Kidney (tissue), 13 donors: ENCODE measurements at regions not wholly inside any gene's neighbourhood (a gene's known extent, or its start where the extent isn't known, plus 50 kb on each side); places are given as distances from the start of the nearest gene placed in this dataset.

ENCODE experiments used
- DNase-seq, 5 donors: peaks; one replicate each; pipeline ENCODE4 v3.0.0-alpha.2; 2013 to 2020
- FAIRE-seq: peaks from 2 replicates; lab custom pipeline; 2012; peaks lifted over from hg19 to GRCh38; lab: Jason Lieb, UNC
- H3K27ac ChIP-seq, 2 donors: one replicate each; pipeline ENCODE4 v1.7.0; 2013; ENCODE audit warnings: low read depth in 2 of 2, low read length in 2 of 2, inconsistent platforms in 1 of 2
- H3K27me3 ChIP-seq: one replicate; pipeline ENCODE4 v1.7.1; 2013; ENCODE audit warnings: low read length, inconsistent platforms; ENCODE audit not compliant: control insufficient read depth, insufficient read depth
- H3K36me3 ChIP-seq, 3 donors: one replicate each; pipeline versions ENCODE4 v1.7.0 to v1.7.1; 2013; ENCODE audit warnings: low read length in 3 of 3, control low read depth in 1 of 3, inconsistent platforms in 1 of 3; ENCODE audit not compliant: insufficient read depth in 3 of 3, control insufficient read depth in 2 of 3
- H3K4me1 ChIP-seq, 3 donors: one replicate each; pipeline versions ENCODE4 v1.7.0 to v1.7.1; 2013; ENCODE audit warnings: low read length in 3 of 3, inconsistent platforms in 1 of 3, low read depth in 1 of 3; ENCODE audit not compliant: control insufficient read depth in 2 of 3, insufficient read depth in 2 of 3
- H3K4me3 ChIP-seq, 3 donors: one replicate each; pipeline versions ENCODE4 v1.7.0 to v1.8.1; 2013; ENCODE audit warnings: low read length in 3 of 3, control low read depth in 1 of 3, inconsistent platforms in 1 of 3
- H3K9ac ChIP-seq, 3 donors: one replicate each; pipeline versions ENCODE4 v1.7.0 to v1.7.1; 2013; ENCODE audit warnings: low read length in 3 of 3, control low read depth in 1 of 3, inconsistent platforms in 1 of 3
- H3K9me3 ChIP-seq, 3 donors: one replicate each; pipeline versions ENCODE4 v1.7.0 to v1.7.1; 2013; ENCODE audit warnings: low read length in 3 of 3, control low read depth in 1 of 3, inconsistent platforms in 1 of 3; ENCODE audit not compliant: control insufficient read depth in 2 of 3, insufficient read depth in 1 of 3
- CTCF ChIP-seq: IDR thresholded peaks from 3 replicates; pipeline ENCODE4 v1.5.1; 2012; ENCODE audit warnings: mild to moderate bottlenecking, moderate library complexity, borderline replicate concordance; ENCODE audit not compliant: insufficient read depth; ENCODE audit errors: extremely low read depth
- intact Hi-C: fragments of 100-400 bp; cut with DNase I; formaldehyde crosslinking; loops from one replicate; pipeline ENCODE4 v1.11.1; 2022
- donor health status: control.
- donor health status: control.
- donor health status: control.
- donor health status: control.
- donor health status: control.
- donor health status: DM: yes; HTN: yes; CAD: no.
- donor health status: Normal renal cell carcinoma (clear cell type).

- no peaks in the 10 kb centered on the region for H3K36me3 ChIP-seq
- no peak overlapping the region for H3K4me3 ChIP-seq
- no peaks in the 10 kb centered on the region for H3K4me1 ChIP-seq
- no peak for TF ChIP-seq CTCF
- DNase-seq, result no peak
- no peaks in the 10 kb centered on the region for H3K27me3 ChIP-seq
- H3K9me3 ChIP-seq, result no peaks in the 10 kb centered on the region
- FAIRE-seq, result no peak
- H3K9ac ChIP-seq, result no peak overlapping the region
- H3K27ac ChIP-seq, result no peak overlapping the region
- intact Hi-C loops, result no loop called here
Observed at GRCh38 chr2:238654479-238655197, 193.2 kb upstream of the TWIST2 start.

- Histone ChIP-seq H3K4me1 (no peaks in the 10 kb centered on the region), H3K9ac (no peak overlapping the region), H3K36me3 (no peaks in the 10 kb centered on the region), H3K4me3 (no peak overlapping the region), H3K27ac (no peak overlapping the region), H3K27me3 (no peaks in the 10 kb centered on the region), H3K9me3 (no peaks in the 10 kb centered on the region)
- intact Hi-C loops, result no loop called here
- DNase-seq (no peak), FAIRE-seq (no peak)
- TF ChIP-seq CTCF, result no peak
Observed at GRCh38 chr2:238655198-238655860, 192.6 kb upstream of the TWIST2 start.

GRCh38 chr2:238655974-238656722 lies 191.7 kb upstream of the TWIST2 start:
- no peak for FAIRE-seq
- no peak overlapping the region for H3K27ac ChIP-seq
- no peak overlapping the region for H3K4me3 ChIP-seq
- H3K9me3 ChIP-seq, result peaks cover 0 to under 1% (median 0%) of the 10 kb centered on the region in 3 donors
- H3K4me1 ChIP-seq, result no peaks in the 10 kb centered on the region
- H3K27me3 ChIP-seq, result no peaks in the 10 kb centered on the region
- no peak for TF ChIP-seq CTCF
- H3K36me3 ChIP-seq, result no peaks in the 10 kb centered on the region
- DNase-seq, result no peak
- no peak overlapping the region for H3K9ac ChIP-seq
- intact Hi-C loops, result no loop called here
